Inferior parietal cortex (tissue), 1 donor: ENCODE measurements at regions not wholly inside any gene's neighbourhood (a gene's known extent, or its start where the extent isn't known, plus 50 kb on each side); places are given as distances from the start of the nearest gene placed in this dataset.
"Not testable (repeated sequence)": the region's sequence is repeated elsewhere in the genome, so short reads cannot be mapped to it uniquely, and the experiment has no call there.

Experiments used
- DNase-seq: peaks from one replicate; pipeline ENCODE4 v3.0.0-alpha.2; 2016; ENCODE audit errors: extremely low spot score

GRCh38 chr10:64115908-64116643 is 594.9 kb downstream of the REEP3 start:
- DNase-seq = peak; percentile 39

GRCh38 chr10:64116707-64117106 is 595.5 kb downstream of the REEP3 start:
- DNase-seq = no peak

GRCh38 chr10:64118736-64119135 is 597.5 kb downstream of the REEP3 start:
- DNase-seq = no peak

- DNase-seq = not testable (repeated sequence)
These were observed 599.2 kb downstream of the REEP3 start for GRCh38 chr10:64120301-64120980.

- DNase-seq = no peak
These were observed 609.0 kb downstream of the REEP3 start for GRCh38 chr10:64130152-64130551.

GRCh38 chr10:64134676-64135075 is 613.5 kb downstream of the REEP3 start:
- DNase-seq = no peak

- DNase-seq = no peak
These were observed 621.2 kb downstream of the REEP3 start for GRCh38 chr10:64142395-64142794.

GRCh38 chr10:64148607-64149006 is 627.4 kb downstream of the REEP3 start:
- DNase-seq = no peak

- no peak for DNase-seq
These were observed 635.0 kb downstream of the REEP3 start for GRCh38 chr10:64156166-64156565.

- no peak for DNase-seq
These were observed 637.4 kb downstream of the REEP3 start for GRCh38 chr10:64158551-64158950.

GRCh38 chr10:64159910-64160872 is 639.0 kb downstream of the REEP3 start:
- no peak for DNase-seq

GRCh38 chr10:64170791-64171190 is 649.6 kb downstream of the REEP3 start:
- no peak for DNase-seq

GRCh38 chr10:64173826-64174225 is 652.6 kb downstream of the REEP3 start:
- no peak for DNase-seq

GRCh38 chr10:64174666-64175255 is 653.6 kb downstream of the REEP3 start:
- peak; percentile 32 for DNase-seq

GRCh38 chr10:64175271-64175962 is 654.2 kb downstream of the REEP3 start:
- DNase-seq = no peak

- no peak for DNase-seq
These were observed 661.5 kb downstream of the REEP3 start for GRCh38 chr10:64182671-64183070.

GRCh38 chr10:64191286-64191685 is 670.1 kb downstream of the REEP3 start:
- DNase-seq = no peak

GRCh38 chr10:64196638-64197315 is 675.6 kb downstream of the REEP3 start:
- no peak for DNase-seq

GRCh38 chr10:64201936-64202335 is 680.7 kb downstream of the REEP3 start:
- no peak for DNase-seq

GRCh38 chr10:64204504-64204903 is 683.3 kb downstream of the REEP3 start:
- DNase-seq = not testable (repeated sequence)

GRCh38 chr10:64206409-64206808 is 685.2 kb downstream of the REEP3 start:
- DNase-seq = no peak
